H54 (cell line): ENCODE measurements at regions not wholly inside any gene's neighbourhood (a gene's known extent, or its start where the extent isn't known, plus 50 kb on each side); places are given as distances from the start of the nearest gene placed in this dataset.
"Not testable (repeated sequence)": the region's sequence is repeated elsewhere in the genome, so short reads cannot be mapped to it uniquely, and the experiment has no call there.

Source experiments
- DNase-seq: peaks from one replicate; pipeline ENCODE4 v3.0.0; 2011; ENCODE audit warnings: low spot score, mixed read lengths; ENCODE audit not compliant: insufficient read length
- FAIRE-seq: peaks from 3 replicates; lab custom pipeline; 2011; peaks lifted over from hg19 to GRCh38; lab: Jason Lieb, UNC
- POLR2A ChIP-seq: IDR thresholded peaks from 2 replicates; pipeline ENCODE4 v1.6.1; 2011; ENCODE audit warnings: low read depth, mild to moderate bottlenecking, low read length

GRCh38 chr6:18527836-18528743, 140.9 kb downstream of the RNF144B start:
- TF ChIP-seq POLR2A, result no peak
- FAIRE-seq (no peak), DNase-seq (no peak)

GRCh38 chr6:18530201-18530600, 143.1 kb downstream of the RNF144B start:
- no peak for TF ChIP-seq POLR2A
- FAIRE-seq, result no peak

GRCh38 chr6:18532139-18532538, 145.0 kb downstream of the RNF144B start:
- DNase-seq (no peak), FAIRE-seq (no peak)
- TF ChIP-seq POLR2A, result no peak

More at GRCh38 chr6:18530201-18530600, 143.1 kb downstream of the RNF144B start:
- DNase-seq, result no peak

- TF ChIP-seq POLR2A, result no peak
- no peak for DNase-seq
- FAIRE-seq, result no peak
These were observed 146.6 kb downstream of the RNF144B start for GRCh38 chr6:18533793-18534192.

- TF ChIP-seq POLR2A, result no peak
- no peak for FAIRE-seq
- DNase-seq, result no peak
These were observed 149.5 kb downstream of the RNF144B start for GRCh38 chr6:18536591-18537055.

GRCh38 chr6:18538315-18538714, 151.2 kb downstream of the RNF144B start:
- TF ChIP-seq POLR2A, result no peak
- no peak for FAIRE-seq

DNA sequence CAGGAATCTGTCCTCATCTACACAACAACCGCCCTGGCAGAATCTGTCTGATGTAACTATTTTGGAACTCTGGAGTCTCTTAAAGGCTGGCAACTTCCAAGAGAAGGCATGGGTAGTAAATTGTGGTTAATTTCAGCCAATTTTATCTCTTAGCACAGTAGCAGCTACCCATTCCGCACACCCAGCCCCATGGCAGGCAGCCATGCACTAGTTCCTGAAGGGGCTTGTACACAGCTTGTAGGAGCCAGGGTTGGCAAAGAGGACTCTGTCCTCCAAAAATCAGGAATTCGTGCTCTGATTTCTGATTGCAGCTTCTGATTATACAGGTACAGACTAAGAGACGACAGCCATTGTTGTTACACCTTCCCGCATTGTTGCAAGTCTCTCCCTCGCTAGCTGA, 155.9 kb downstream of the RNF144B start:
- DNase-seq (no peak), FAIRE-seq (no peak)
- no peak for TF ChIP-seq POLR2A

More at GRCh38 chr6:18538315-18538714, 151.2 kb downstream of the RNF144B start:
- no peak for DNase-seq

GRCh38 chr6:18545142-18545541, 158.0 kb downstream of the RNF144B start:
- DNase-seq, FAIRE-seq: not testable (repeated sequence)

DNA sequence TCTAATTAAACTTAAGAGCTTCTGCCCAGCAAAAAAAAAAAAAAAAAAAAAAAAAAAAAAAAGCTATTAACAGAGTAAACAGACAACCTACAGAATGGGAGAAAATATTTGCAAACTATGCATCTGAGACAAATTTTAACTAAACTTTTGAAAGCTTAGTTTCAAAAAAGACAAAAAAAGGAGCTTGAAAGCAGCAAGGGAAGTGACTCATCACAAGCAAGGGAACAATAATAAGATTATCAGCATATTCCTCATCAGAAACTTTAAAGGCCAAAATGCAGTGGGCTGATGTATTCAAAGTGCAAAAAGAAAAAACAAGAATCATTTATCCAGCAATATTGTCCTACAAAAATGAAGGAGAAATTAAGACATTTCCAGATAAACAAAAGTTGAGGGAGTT, 158.6 kb downstream of the RNF144B start:
- no peak for TF ChIP-seq POLR2A
- DNase-seq (no peak), FAIRE-seq (no peak)

- DNase-seq (no peak), FAIRE-seq (no peak)
- no peak for TF ChIP-seq POLR2A
These were observed 163.0 kb downstream of the RNF144B start for GRCh38 chr6:18550119-18550518.

DNA sequence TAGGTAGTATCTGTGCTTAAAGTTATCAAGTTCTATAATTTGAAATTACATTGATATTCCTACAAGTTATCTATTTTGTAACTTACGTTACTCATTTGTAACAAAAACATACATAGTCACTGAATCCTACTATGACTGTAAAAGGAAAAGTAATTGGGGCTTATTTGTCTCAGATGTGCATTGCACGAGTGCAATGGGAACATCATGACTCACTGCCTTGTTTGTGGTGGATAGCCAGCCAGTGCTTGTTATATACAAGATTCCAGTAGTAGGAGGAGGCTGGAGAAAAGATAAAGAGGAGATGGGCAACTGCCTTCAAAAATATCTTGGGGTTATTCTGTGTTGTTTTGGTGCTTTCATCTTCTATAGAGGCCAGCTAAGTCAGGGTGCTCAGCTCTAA, 164.1 kb downstream of the RNF144B start:
- no peak for TF ChIP-seq POLR2A
- no peak for FAIRE-seq
- no peak for DNase-seq

DNA sequence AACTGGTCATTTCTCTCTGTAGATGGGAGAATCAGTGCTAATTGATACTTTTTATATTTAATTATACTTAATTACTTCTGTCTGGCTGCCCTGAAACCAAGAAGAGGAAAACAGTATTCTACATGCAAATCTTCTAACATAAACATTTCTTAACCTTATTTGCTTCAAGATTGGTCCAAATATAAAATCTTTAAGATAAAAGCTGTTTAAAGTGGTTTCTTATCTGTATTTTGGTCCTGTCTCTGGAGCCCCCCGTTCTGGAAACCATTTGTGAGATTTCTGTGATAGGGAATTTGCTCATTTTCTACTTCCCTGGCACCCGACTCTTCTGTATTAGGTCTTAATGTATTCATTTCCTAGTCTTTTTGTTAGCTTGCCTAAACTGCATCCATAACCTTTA, 168.6 kb downstream of the RNF144B start:
- no peak for TF ChIP-seq POLR2A
- no peak for FAIRE-seq

DNA sequence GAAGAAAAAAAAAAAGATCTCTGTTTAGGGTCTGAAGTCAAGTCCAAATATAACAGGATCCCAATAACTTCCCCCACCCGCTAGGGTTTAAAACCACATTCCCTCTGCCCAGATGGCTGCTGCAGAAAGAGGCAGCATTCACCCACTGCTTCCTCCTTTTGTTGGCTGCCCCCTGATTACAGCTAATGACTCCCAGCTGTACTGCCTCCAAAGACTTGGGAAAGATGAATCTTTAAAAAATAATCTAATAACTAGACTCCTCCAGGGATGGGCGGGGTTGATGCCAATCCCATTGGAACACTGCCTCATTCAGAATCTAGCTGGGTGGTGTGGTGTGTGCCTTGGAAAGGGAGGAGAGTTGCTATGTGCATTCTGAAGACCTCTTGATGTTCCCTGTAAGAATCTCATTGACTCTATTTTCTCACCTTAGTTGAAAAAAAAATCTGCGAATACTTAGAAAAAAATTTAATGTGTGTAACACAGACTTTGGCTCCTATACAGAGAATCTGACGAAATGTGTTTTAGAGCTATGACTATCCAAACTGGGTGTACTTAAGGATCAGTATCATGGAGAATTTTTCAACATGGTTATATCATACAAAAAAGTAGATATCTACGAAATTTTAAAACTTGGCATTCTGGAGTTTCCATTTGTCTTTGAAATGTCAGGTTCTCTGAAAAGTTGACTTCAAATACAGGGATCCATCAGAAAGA, 174.0 kb downstream of the RNF144B start:
- FAIRE-seq (no peak), DNase-seq (no peak)
- no peak for TF ChIP-seq POLR2A

More for the DNA sequence above, 168.6 kb downstream of the RNF144B start:
- no peak for DNase-seq

DNA sequence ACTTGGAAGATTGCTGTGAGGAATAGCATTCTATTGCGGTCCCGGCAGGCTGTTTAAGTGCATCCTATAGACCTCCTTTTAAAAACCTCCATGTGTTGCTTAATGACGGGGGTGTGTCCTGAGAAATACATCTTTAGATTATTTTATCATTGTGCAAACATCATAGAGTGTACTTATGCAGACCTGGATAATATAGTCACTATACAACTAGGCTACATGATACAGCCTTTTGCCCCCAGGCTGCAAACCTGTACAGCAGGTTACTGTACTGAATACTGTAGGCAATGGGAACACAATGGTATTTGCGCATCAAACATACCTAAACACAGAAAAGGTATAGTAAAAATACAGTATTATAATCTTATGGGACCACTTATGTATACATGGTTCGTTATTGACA, 175.6 kb downstream of the RNF144B start:
- DNase-seq, result no peak
- no peak for TF ChIP-seq POLR2A
- FAIRE-seq, result no peak

DNA sequence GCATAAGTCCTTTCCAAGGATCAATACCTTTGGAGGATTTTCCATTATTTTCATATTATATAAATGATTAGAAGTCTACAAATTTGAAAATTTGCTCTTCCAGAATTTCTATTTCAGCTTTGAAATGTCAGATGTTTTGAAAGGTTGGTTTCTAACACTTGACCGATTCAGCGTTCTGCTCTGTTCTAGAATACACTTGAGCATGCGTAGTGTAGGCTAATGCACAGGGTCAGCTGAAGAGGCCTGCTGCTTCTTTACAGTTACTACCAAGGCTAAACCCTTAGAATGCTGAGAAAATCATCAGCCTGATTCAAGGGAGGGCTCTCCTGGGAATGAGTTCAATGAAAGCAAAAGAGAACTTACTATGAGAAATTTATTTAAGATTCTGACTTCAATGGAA, 177.6 kb downstream of the RNF144B start:
- DNase-seq (no peak), FAIRE-seq (no peak)
- TF ChIP-seq POLR2A, result no peak
